ENCODE measurements at regions not wholly inside any gene's neighbourhood (a gene's known extent, or its start where the extent isn't known, plus 50 kb on each side); places are given as distances from the start of the nearest gene placed in this dataset.

- TF ChIP-seq CTCF (IDR thresholded peaks at IDR 0.05; ENCODE audit: low read depth, low read length, poor library complexity, severe bottlenecking), result no peak
- no peak for TF ChIP-seq EZH2phosphoT487 (IDR thresholded peaks at IDR 0.05; ENCODE audit: borderline replicate concordance, low read length)
Observed at GRCh38 chr15:47182818-47183217, 534.5 kb upstream of the SEMA6D start.
